GM19025 (cell line): ENCODE measurements at regions not wholly inside any gene's neighbourhood (a gene's known extent, or its start where the extent isn't known, plus 50 kb on each side); places are given as distances from the start of the nearest gene placed in this dataset.
"Not testable (repeated sequence)": the region's sequence is repeated elsewhere in the genome, so short reads cannot be mapped to it uniquely, and the experiment has no call there.

Source experiments
- ATAC-seq: cut with Tn5 transposase; IDR thresholded peaks from one replicate; pipeline ENCODE4 v1.9.1; 2021; ENCODE audit warnings: mild to moderate bottlenecking, low read depth, moderate library complexity; ENCODE audit not compliant: unreplicated experiment

DNA sequence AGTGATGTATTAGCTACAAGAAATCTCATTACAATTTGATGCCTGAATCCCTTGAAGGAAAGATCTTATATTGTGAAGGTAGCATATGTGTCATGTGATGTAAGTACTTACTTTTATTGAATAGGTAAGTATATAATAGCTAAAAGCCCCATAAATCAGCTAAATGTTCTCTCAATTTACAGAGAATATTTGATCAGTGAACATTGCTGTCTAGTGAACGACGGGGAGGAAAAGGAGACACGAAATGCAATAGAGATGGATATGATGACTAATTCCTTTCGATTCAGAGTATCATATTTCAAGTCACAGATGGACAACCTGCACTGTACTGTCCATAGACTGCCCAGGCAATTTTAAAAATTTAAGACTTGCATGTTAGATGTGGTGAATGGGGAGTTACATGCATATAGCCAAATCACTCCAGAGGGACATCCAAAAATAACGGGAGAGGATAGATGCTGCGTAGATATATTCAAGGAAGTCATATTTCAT lies 462.1 kb upstream of the CDIN1 start:
- ATAC-seq: no peak

- ATAC-seq: no peak
Observed at GRCh38 chr15:36126194-36126593, 453.2 kb upstream of the CDIN1 start.

- no peak for ATAC-seq
Observed at GRCh38 chr15:36130641-36131310, 448.6 kb upstream of the CDIN1 start.

- no peak for ATAC-seq
Observed at GRCh38 chr15:36133742-36134141, 445.7 kb upstream of the CDIN1 start.

DNA sequence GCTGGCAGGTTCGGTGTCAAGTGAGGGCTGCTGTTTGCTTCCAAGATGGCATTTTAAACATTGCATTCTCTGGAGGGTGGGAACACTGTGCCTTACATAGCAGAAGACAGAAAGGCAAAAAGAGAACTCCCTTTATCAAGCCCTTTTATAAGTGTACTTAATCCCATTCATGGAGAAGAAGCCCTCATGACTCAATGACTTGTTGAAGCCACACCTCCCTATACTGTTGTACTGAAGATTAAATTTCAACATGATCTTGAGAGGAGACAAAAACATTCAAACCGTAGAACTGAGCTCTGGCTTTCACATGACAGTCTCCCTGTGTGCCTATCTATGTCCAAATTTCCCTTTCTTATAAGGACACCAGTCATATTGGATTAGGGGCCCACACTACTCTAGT lies 443.4 kb upstream of the CDIN1 start:
- no peak for ATAC-seq

- ATAC-seq: no peak
Observed at GRCh38 chr15:36152936-36153335, 426.5 kb upstream of the CDIN1 start.

DNA sequence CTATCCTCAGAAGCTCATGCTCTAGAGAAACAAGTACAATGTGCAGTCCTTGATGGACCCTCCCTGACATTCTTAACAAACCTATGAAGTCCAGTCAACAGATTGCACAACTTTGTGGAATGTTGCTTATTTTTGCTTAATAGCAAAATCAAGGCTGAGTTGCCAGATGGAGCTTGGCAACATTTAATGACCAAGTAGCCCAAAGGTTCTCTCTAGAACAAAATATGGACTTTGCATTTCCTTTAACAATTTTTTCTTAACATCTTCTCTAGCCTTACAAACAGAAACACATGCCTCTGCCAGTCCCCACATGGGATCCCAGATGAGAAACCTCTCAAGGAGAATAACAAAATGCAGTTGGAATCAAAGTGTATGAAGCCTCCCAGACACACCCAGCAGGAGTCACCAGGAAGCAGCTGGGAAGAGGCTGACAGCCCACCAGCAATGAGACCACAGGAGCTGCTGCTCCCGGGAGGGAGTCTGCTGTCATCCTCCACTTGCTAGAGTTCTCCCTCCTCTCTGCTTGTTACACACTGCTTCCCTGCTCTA lies 422.5 kb upstream of the CDIN1 start:
- ATAC-seq: no peak

DNA sequence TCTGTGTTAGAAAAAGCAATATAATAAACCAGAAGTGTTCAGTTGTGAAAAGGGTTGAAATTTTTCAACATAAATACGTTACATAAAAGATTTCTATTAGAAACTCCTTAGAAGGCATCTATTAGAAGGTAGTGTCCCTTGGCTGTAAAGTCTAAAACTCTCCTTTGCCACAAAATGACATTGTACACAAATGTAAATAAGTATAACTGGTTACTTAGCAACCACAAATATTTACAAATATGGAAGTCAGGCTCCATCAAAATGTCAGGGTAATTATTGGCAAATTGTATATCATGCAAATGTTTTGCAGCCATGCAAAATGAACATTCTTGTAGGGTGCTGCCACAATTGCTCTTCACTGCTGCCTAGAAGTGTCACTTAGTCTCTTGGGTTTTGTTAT lies 419.1 kb upstream of the CDIN1 start:
- ATAC-seq: no peak

DNA sequence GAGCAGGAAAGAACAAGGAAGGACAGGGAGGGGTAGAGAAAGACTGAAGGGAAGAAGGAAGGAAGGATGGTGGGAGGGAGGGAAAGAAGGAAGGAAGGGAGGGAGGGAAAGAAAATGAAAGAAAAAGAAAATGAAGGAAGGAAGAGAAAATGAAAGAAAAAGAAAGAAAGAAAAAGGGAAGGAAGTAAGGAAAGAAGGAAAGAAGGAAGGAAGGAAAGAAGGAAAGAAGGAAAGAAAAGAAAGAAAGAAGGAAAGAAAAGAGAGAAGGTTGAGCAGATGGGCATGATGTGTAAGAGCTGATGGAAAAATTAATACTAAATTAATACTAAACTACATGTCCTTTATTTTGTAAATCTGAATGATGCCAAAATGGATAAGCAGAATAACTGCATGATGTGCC lies 418.3 kb upstream of the CDIN1 start:
- ATAC-seq: no peak

DNA sequence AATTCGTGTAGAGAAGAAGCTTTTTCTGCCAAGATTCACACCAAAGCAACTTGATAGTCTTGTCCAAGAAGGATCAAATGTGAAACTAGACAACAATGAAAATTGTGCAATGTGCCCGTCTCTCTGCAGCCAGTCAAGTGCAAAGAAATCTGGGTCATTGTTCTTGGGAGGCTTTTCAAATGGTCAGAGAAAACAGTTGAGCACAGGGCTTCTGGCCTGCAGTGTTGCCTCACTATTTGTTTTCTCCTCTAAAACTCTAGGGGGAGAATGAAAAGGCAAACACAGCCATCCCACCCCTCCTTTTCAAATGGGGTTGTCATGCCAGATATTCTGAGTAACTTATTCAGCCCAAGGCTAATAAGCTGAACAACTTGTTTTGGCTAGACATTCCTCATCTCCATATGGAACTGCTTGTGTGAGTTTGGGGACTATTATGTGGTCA lies 417.6 kb upstream of the CDIN1 start:
- ATAC-seq: no peak

GRCh38 chr15:36163983-36164382 lies 415.4 kb upstream of the CDIN1 start:
- not testable (repeated sequence) for ATAC-seq

- no peak for ATAC-seq
Observed at GRCh38 chr15:36172955-36173354, 406.5 kb upstream of the CDIN1 start.

- no peak for ATAC-seq
Observed at GRCh38 chr15:36175186-36175740, 404.2 kb upstream of the CDIN1 start.

- ATAC-seq: no peak
Observed at GRCh38 chr15:36175741-36176291, 403.6 kb upstream of the CDIN1 start.

DNA sequence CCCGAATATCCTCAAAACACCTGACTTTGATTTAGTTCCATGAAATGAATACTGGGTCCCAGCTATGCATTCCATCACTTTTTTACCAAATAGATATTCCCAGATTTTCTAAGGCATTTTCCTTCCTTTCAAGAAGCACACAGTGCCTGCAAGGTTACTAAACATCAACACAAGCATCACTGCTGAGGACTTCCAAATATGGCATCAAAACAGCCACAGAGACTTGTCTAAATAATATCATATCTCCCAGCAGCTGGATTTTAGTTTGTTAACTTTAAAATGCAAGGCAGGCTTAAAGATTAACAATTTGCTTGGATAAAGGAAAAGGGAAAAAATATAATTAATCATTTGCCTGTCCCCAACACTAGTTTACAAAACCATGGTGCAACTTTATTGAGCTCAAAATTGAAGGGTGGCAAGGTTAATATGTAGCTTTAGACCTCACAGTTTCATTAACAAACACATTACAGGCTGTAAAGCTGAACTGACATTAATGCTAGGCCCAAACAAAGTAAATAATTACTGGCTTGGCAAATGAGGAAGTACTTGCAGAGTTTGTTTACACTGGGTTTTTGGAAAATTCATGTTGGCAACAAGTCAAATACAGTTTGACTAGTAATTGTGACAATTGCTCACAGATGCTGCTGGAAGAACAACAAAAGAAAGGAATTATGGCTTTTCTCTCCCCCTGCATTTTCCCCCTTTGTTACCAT lies 401.7 kb upstream of the CDIN1 start:
- no peak for ATAC-seq

DNA sequence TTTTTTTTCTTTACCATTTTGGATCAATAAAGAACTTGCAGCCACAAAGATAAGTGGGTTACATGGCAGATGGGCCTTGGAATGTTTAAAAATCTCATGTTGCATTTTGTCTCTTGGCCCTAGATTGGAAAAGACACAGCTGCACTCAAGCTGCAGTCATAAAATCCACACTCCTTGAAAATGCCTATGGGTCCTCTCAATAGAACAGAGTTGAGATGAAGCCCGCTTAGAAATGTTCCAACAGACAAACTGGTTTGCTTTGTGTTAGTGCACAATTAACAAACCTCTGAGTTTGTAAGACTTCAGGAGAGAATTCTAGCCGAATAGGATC lies 401.2 kb upstream of the CDIN1 start:
- ATAC-seq: no peak

- no peak for ATAC-seq
Observed at GRCh38 chr15:36183201-36183600, 396.2 kb upstream of the CDIN1 start.

GRCh38 chr15:36185438-36185837 lies 394.0 kb upstream of the CDIN1 start:
- ATAC-seq: no peak

- ATAC-seq: no peak
Observed at GRCh38 chr15:36185845-36186244, 393.6 kb upstream of the CDIN1 start.

DNA sequence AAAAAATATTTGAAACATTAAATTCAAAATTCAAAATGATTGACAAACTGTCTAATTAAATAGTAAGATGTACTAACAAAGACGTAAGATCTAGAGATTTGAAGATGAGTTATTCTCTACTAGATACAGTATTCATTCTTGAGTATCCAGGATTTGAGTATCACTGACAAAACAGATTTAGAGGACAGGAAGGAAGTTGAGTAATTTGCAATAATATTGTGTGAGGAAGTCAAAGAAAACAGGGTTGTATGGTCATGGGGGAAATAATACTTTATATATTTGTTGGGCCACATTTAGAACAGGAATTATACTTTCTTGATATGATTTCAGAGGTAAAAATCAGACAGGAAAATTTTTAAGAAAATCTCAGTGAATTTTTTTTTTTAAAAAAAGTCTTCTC lies 393.1 kb upstream of the CDIN1 start:
- no peak for ATAC-seq

GRCh38 chr15:36191459-36191858 lies 388.0 kb upstream of the CDIN1 start:
- ATAC-seq: no peak
